ENCODE measurements at regions not wholly inside any gene's neighbourhood (a gene's known extent, or its start where the extent isn't known, plus 50 kb on each side); places are given as distances from the start of the nearest gene placed in this dataset.

DNA sequence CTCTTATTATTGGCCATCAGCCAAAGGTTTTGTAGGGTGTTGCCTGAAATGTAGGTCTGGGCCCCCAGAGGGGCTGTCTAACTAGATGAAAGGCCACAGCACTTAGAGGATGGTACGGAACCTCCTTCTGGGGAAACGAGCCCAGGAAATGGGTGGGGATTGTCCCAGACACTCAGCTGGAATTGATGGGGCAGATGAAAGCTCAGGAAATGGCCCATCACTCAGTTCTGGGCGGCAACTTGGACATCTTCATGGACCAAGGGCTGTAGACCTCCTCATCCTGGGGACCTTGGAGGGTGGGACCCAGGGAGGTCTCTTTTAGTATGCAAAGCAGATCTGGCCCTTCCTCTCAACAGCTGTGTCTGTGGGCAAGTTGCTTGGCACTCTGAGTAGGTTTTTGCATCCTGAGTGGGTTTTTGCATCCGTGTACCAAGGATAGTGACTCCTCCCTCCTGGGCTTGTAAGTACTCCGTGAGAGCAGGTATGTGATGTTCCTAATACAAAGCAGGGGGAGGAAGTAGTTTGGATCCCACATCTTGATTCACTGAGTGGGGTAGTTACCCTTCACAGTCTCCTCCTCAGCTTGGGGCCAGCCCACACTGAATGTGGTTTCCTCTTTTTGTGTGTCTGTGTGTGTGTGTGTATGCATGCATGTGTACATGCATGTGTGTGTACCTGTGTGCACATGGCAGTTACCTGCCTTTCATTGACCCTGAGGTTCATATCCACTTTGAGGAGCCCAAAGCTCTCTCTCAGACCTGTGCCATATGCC is 292.0 kb downstream of the RPLP1 start:
- TF ChIP-seq SP1 (IDR thresholded peaks at IDR 0.05): no peak
- TF ChIP-seq RXRA (IDR thresholded peaks at IDR 0.05): no peak
- TF ChIP-seq NR2F2 (IDR thresholded peaks at IDR 0.05): no peak
- TF ChIP-seq FOXA1 (IDR thresholded peaks at IDR 0.05): no peak
- TF ChIP-seq, protein P1, sequence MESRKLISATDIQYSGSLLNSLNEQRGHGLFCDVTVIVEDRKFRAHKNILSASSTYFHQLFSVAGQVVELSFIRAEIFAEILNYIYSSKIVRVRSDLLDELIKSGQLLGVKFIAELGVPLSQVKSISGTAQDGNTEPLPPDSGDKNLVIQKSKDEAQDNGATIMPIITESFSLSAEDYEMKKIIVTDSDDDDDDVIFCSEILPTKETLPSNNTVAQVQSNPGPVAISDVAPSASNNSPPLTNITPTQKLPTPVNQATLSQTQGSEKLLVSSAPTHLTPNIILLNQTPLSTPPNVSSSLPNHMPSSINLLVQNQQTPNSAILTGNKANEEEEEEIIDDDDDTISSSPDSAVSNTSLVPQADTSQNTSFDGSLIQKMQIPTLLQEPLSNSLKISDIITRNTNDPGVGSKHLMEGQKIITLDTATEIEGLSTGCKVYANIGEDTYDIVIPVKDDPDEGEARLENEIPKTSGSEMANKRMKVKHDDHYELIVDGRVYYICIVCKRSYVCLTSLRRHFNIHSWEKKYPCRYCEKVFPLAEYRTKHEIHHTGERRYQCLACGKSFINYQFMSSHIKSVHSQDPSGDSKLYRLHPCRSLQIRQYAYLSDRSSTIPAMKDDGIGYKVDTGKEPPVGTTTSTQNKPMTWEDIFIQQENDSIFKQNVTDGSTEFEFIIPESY (IDR thresholded peaks at IDR 0.05): no peak
- TF ChIP-seq YY1 (IDR thresholded peaks at IDR 0.05): no peak
- TF ChIP-seq TAF1 (conservative IDR thresholded peaks at IDR 0.05): no peak
- no peak for TF ChIP-seq RAD21 (IDR thresholded peaks at IDR 0.05)
- TF ChIP-seq CTCF (IDR thresholded peaks at IDR 0.05; ENCODE audit: low read depth, low read length, missing input control): no peak
- no peak for TF ChIP-seq HNF4G (IDR thresholded peaks at IDR 0.05)
- no peak for TF ChIP-seq HNF4A (conservative IDR thresholded peaks at IDR 0.05)
- no peak for TF ChIP-seq JUND (IDR thresholded peaks at IDR 0.05)
- TF ChIP-seq, protein P2, sequence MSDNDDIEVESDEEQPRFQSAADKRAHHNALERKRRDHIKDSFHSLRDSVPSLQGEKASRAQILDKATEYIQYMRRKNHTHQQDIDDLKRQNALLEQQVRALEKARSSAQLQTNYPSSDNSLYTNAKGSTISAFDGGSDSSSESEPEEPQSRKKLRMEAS (IDR thresholded peaks at IDR 0.05): no peak
- no peak for TF ChIP-seq EGR1 (IDR thresholded peaks at IDR 0.05; ENCODE audit: low read depth in 2 of 2)
- TF ChIP-seq, protein P3, sequence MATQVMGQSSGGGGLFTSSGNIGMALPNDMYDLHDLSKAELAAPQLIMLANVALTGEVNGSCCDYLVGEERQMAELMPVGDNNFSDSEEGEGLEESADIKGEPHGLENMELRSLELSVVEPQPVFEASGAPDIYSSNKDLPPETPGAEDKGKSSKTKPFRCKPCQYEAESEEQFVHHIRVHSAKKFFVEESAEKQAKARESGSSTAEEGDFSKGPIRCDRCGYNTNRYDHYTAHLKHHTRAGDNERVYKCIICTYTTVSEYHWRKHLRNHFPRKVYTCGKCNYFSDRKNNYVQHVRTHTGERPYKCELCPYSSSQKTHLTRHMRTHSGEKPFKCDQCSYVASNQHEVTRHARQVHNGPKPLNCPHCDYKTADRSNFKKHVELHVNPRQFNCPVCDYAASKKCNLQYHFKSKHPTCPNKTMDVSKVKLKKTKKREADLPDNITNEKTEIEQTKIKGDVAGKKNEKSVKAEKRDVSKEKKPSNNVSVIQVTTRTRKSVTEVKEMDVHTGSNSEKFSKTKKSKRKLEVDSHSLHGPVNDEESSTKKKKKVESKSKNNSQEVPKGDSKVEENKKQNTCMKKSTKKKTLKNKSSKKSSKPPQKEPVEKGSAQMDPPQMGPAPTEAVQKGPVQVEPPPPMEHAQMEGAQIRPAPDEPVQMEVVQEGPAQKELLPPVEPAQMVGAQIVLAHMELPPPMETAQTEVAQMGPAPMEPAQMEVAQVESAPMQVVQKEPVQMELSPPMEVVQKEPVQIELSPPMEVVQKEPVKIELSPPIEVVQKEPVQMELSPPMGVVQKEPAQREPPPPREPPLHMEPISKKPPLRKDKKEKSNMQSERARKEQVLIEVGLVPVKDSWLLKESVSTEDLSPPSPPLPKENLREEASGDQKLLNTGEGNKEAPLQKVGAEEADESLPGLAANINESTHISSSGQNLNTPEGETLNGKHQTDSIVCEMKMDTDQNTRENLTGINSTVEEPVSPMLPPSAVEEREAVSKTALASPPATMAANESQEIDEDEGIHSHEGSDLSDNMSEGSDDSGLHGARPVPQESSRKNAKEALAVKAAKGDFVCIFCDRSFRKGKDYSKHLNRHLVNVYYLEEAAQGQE (IDR thresholded peaks at IDR 0.05): no peak
- TF ChIP-seq, protein P4, sequence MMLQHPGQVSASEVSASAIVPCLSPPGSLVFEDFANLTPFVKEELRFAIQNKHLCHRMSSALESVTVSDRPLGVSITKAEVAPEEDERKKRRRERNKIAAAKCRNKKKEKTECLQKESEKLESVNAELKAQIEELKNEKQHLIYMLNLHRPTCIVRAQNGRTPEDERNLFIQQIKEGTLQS (IDR thresholded peaks at IDR 0.05): no peak
- no peak for TF ChIP-seq GABPA (IDR thresholded peaks at IDR 0.05 in 1 of 2, conservative IDR thresholded peaks at IDR 0.05 in 1 of 2)
- H3K36me3 ChIP-seq (ENCODE audit: control insufficient read depth in 4 of 4, insufficient read depth in 3 of 4, low read depth in 1 of 4, low read length in 3 of 4): no peaks in the 10 kb centered on the region
- no peak overlapping the region for H3K27ac ChIP-seq (ENCODE audit: low read depth in 1 of 2, low read length in 2 of 2)
- H3K4me3 ChIP-seq (ENCODE audit: low read depth in 1 of 3, low read length in 3 of 3): no peak overlapping the region
- DNase-seq (ENCODE audit: low spot score): no peak
- no peaks in the 10 kb centered on the region for H3K4me1 ChIP-seq (ENCODE audit: control insufficient read depth in 4 of 4, insufficient read depth in 4 of 4, low read length in 3 of 4)
- H3K27me3 ChIP-seq (ENCODE audit: control insufficient read depth in 4 of 4, insufficient read depth in 4 of 4, low read length in 3 of 4): peaks cover 0 to 3% (median 0%) of the 10 kb centered on the region in 4 donors
- no peak overlapping the region for H3K9ac ChIP-seq (ENCODE audit: low read depth in 1 of 2, low read length in 2 of 2)
- peaks cover 0 to 5% (median 2%) of the 10 kb centered on the region in 4 donors for H3K9me3 ChIP-seq (ENCODE audit: control insufficient read depth in 4 of 4, low read length in 3 of 4)
- WGBS: 71% methylated on average over 5 of the region's 5 CpGs

All from liver (tissue), 8 donors.